Sigmoid colon (tissue), 4 donors: ENCODE measurements at regions not wholly inside any gene's neighbourhood (a gene's known extent, or its start where the extent isn't known, plus 50 kb on each side); places are given as distances from the start of the nearest gene placed in this dataset.

ENCODE experiments used
- EP300 ChIP-seq, 4 donors: sonication (generic); formaldehyde crosslinking; IDR thresholded peaks; one replicate each; pipeline ENCODE4 v1.6.1; 2017; ENCODE audit warnings: antibody characterized with exemption in 4 of 4
- POLR2AphosphoS5 ChIP-seq, 4 donors: sonication (generic); formaldehyde crosslinking; IDR thresholded peaks; one replicate each; pipeline ENCODE4 v1.6.1; 2017; ENCODE audit warnings: antibody characterized with exemption in 4 of 4
- TF ChIP-seq, protein P1 (sequence below), 4 experiments: fragments of 450-650 bp in 3 of 4; fragments of 200-600 bp in 1 of 4; IDR thresholded peaks; one replicate each; pipeline ENCODE4 v1.5.1; 2016 to 2019; ENCODE audit warnings: antibody characterized with exemption in 4 of 4, mild to moderate bottlenecking in 3 of 4, moderate library complexity in 2 of 4

DNA sequence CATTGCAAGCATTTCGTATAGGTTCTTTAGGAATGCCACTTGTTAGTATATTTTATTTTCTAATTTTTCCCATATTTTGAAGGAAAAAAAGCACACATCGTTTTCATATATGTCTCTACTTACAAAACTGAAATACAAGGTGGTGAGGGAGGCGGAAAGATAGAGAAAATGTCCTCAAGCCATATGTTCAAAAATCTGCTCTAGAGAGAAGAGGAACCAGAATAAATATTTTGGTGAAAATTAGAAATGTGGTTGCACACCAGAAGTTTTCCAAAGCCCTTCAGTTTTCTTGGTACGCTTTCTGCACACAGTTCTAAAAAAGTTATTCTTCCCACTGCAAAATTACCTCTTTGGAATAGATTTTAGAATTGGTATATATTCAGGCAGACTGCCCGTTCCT lies 107.4 kb upstream of the RHOBTB1 start:
- TF ChIP-seq POLR2AphosphoS5 (IDR thresholded peaks at IDR 0.05) (no peak), EP300 (IDR thresholded peaks at IDR 0.05) (no peak)
- TF ChIP-seq, protein P1, sequence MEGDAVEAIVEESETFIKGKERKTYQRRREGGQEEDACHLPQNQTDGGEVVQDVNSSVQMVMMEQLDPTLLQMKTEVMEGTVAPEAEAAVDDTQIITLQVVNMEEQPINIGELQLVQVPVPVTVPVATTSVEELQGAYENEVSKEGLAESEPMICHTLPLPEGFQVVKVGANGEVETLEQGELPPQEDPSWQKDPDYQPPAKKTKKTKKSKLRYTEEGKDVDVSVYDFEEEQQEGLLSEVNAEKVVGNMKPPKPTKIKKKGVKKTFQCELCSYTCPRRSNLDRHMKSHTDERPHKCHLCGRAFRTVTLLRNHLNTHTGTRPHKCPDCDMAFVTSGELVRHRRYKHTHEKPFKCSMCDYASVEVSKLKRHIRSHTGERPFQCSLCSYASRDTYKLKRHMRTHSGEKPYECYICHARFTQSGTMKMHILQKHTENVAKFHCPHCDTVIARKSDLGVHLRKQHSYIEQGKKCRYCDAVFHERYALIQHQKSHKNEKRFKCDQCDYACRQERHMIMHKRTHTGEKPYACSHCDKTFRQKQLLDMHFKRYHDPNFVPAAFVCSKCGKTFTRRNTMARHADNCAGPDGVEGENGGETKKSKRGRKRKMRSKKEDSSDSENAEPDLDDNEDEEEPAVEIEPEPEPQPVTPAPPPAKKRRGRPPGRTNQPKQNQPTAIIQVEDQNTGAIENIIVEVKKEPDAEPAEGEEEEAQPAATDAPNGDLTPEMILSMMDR (IDR thresholded peaks at IDR 0.05) = no peak
